ENCODE measurements at regions not wholly inside any gene's neighbourhood (a gene's known extent, or its start where the extent isn't known, plus 50 kb on each side); places are given as distances from the start of the nearest gene placed in this dataset.

DNA sequence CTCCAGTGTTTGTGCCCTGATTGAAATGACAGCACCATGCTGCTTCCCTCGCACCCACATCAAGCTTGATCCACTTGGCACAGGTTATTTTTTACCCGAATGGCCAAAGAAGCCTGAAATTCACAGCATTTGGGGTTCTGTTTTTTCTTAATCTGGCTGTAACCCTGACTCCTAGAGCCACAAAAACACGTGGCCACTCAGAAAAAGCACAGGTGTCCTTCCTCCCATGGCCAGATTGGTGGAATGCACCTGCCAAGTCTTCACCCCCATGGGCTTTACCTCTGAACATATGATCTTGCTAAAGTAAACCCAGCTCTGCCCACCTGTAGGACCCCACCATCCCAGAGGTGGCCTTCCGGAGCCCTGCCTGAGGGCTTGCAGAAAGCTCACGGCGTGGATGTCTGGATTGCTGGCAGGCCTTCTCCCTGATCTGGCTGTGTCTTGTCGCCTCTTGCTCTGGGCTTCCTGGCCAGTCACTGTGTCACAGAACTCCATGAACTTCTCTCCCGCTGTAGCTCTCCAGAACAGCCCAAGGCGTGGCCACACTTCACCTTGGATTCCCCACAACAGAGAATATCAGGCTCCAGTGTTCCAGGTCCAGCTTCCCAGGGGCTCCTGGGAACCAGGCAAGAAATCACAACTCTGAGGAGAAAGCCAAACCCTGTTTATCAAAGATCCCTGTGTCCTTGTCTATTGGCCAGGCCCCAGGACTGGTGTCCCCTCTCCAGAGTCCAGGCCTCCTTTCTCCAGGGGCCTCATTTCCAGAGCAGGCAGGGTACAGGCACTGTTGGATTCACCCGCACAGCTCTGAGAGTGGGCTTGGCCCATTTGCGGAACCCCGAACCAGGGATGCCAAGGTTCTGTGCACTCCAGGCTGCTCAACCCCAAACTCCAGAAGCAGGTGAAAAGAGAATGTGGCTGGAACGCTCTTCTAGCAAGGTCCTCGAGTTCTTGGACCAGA lies 272.5 kb downstream of the SYK start:
- H3K4me3 ChIP-seq (replicated peaks; ENCODE audit: insufficient read depth, low read length), result no peak overlapping the region
- DNase-seq (ENCODE audit: low read depth in 1 of 2, low spot score in 1 of 2), result no peak
- no peak overlapping the region for H3K27ac ChIP-seq (replicated peaks)
- TF ChIP-seq GABPA (IDR thresholded peaks at IDR 0.05; ENCODE audit: low read depth), result no peak
- TF ChIP-seq, protein P1, sequence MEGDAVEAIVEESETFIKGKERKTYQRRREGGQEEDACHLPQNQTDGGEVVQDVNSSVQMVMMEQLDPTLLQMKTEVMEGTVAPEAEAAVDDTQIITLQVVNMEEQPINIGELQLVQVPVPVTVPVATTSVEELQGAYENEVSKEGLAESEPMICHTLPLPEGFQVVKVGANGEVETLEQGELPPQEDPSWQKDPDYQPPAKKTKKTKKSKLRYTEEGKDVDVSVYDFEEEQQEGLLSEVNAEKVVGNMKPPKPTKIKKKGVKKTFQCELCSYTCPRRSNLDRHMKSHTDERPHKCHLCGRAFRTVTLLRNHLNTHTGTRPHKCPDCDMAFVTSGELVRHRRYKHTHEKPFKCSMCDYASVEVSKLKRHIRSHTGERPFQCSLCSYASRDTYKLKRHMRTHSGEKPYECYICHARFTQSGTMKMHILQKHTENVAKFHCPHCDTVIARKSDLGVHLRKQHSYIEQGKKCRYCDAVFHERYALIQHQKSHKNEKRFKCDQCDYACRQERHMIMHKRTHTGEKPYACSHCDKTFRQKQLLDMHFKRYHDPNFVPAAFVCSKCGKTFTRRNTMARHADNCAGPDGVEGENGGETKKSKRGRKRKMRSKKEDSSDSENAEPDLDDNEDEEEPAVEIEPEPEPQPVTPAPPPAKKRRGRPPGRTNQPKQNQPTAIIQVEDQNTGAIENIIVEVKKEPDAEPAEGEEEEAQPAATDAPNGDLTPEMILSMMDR (IDR thresholded peaks at IDR 0.05; ENCODE audit: insufficient read depth, low read length), result no peak
- TF ChIP-seq, protein P2, sequence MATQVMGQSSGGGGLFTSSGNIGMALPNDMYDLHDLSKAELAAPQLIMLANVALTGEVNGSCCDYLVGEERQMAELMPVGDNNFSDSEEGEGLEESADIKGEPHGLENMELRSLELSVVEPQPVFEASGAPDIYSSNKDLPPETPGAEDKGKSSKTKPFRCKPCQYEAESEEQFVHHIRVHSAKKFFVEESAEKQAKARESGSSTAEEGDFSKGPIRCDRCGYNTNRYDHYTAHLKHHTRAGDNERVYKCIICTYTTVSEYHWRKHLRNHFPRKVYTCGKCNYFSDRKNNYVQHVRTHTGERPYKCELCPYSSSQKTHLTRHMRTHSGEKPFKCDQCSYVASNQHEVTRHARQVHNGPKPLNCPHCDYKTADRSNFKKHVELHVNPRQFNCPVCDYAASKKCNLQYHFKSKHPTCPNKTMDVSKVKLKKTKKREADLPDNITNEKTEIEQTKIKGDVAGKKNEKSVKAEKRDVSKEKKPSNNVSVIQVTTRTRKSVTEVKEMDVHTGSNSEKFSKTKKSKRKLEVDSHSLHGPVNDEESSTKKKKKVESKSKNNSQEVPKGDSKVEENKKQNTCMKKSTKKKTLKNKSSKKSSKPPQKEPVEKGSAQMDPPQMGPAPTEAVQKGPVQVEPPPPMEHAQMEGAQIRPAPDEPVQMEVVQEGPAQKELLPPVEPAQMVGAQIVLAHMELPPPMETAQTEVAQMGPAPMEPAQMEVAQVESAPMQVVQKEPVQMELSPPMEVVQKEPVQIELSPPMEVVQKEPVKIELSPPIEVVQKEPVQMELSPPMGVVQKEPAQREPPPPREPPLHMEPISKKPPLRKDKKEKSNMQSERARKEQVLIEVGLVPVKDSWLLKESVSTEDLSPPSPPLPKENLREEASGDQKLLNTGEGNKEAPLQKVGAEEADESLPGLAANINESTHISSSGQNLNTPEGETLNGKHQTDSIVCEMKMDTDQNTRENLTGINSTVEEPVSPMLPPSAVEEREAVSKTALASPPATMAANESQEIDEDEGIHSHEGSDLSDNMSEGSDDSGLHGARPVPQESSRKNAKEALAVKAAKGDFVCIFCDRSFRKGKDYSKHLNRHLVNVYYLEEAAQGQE (IDR thresholded peaks at IDR 0.05; ENCODE audit: insufficient replicate concordance, low read depth), result no peak
- no peak for TF ChIP-seq POLR2AphosphoS5 (IDR thresholded peaks at IDR 0.05; ENCODE audit: low read depth)
- no peak for TF ChIP-seq SPI1 (IDR thresholded peaks at IDR 0.05; ENCODE audit: borderline replicate concordance, low read depth)
- H3K27me3 ChIP-seq (ENCODE audit: insufficient read depth, poor library complexity, severe bottlenecking), result no peaks in the 10 kb centered on the region

DNA sequence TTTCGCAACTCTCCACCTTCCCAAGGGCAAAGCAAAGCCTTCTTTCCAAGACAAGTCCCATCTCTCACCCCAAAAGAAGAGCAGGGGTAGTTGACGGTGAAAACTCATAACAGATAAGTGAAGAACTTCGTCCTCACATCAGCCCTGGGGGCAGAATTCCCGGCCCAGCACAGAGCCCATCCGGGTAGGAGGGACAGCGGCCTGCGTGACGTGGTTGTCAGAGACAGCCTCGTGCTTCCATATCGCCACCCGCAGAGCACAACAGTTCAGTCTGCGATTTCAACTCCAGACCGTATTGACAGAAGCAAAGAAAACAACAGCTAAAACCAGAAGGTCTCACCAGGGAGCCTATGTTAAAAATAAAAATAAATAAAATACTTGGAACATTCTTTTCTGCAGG lies 273.2 kb downstream of the SYK start:
- TF ChIP-seq, protein P2 (IDR thresholded peaks at IDR 0.05; ENCODE audit: insufficient replicate concordance, low read depth), result no peak
- no peak for TF ChIP-seq GABPA (IDR thresholded peaks at IDR 0.05; ENCODE audit: low read depth)
- no peak for TF ChIP-seq SPI1 (IDR thresholded peaks at IDR 0.05; ENCODE audit: borderline replicate concordance, low read depth)
- no peak for TF ChIP-seq POLR2AphosphoS5 (IDR thresholded peaks at IDR 0.05; ENCODE audit: low read depth)
- TF ChIP-seq, protein P1 (IDR thresholded peaks at IDR 0.05; ENCODE audit: insufficient read depth, low read length), result no peak
- Histone ChIP-seq H3K27ac (replicated peaks) (no peak overlapping the region), H3K27me3 (ENCODE audit: insufficient read depth, poor library complexity, severe bottlenecking) (no peaks in the 10 kb centered on the region), H3K4me3 (replicated peaks; ENCODE audit: insufficient read depth, low read length) (no peak overlapping the region)
- no peak for DNase-seq (ENCODE audit: low read depth in 1 of 2, low spot score in 1 of 2)

DNA sequence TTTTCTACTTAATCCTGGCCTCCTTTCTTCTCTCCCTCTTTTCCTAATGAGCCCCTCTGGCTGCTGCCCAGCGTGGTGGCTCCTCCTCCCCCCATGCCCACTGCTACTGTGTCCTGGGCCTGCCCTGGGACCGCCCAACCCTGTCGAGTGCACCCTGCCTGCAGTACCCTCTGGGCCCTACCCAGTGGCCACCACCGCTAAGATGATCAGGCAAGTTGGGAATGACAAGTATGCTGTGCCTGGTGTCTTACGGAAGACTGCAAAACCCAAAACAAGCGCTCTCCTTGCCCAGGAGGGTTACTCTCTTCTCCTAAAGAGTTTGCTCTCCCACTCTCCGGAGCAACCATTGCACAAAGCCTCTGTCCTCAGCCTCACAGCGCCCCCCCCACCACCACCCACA lies 273.7 kb downstream of the SYK start:
- no peaks in the 10 kb centered on the region for H3K27me3 ChIP-seq (ENCODE audit: insufficient read depth, poor library complexity, severe bottlenecking)
- DNase-seq (ENCODE audit: low read depth in 1 of 2, low spot score in 1 of 2), result no peak

More for the DNA sequence above, 273.7 kb downstream of the SYK start:
- no peak for TF ChIP-seq GABPA (IDR thresholded peaks at IDR 0.05; ENCODE audit: low read depth)
- TF ChIP-seq SPI1 (IDR thresholded peaks at IDR 0.05; ENCODE audit: borderline replicate concordance, low read depth), result no peak
- TF ChIP-seq, protein P2 (IDR thresholded peaks at IDR 0.05; ENCODE audit: insufficient replicate concordance, low read depth), result no peak
- TF ChIP-seq, protein P1 (IDR thresholded peaks at IDR 0.05; ENCODE audit: insufficient read depth, low read length), result no peak
- Histone ChIP-seq H3K27ac (replicated peaks) (no peak overlapping the region), H3K4me3 (replicated peaks; ENCODE audit: insufficient read depth, low read length) (no peak overlapping the region)

All from HL-60 (cell line).